ENCODE measurements at regions not wholly inside any gene's neighbourhood (a gene's known extent, or its start where the extent isn't known, plus 50 kb on each side); places are given as distances from the start of the nearest gene placed in this dataset.

- Histone ChIP-seq H3K9me3 (ENCODE audit: low read length) (no peaks in the 10 kb centered on the region), H3K9me2 (ENCODE audit: low read depth, low read length) (no peaks in the 10 kb centered on the region), H3K4me1 (ENCODE audit: insufficient read depth, low read length, severe bottlenecking) (no peaks in the 10 kb centered on the region), H3K27ac (ENCODE audit: low read depth, low read length, poor library complexity, severe bottlenecking) (no peak overlapping the region), H3K36me3 (ENCODE audit: insufficient read depth, low read length) (no peaks in the 10 kb centered on the region), H3K4me3 (ENCODE audit: low read depth, low read length, poor library complexity, severe bottlenecking) (no peak overlapping the region), H4K20me1 (ENCODE audit: insufficient read depth, low read length) (no peaks in the 10 kb centered on the region), H3K9ac (ENCODE audit: low read length) (no peak overlapping the region), H2AFZ (ENCODE audit: low read length) (no peak overlapping the region), H3K4me2 (ENCODE audit: low read length) (no peak overlapping the region), H3K27me3 (ENCODE audit: insufficient read depth, low read length) (no peaks in the 10 kb centered on the region), H3F3A (ENCODE audit: insufficient read depth, low read length) (no peaks in the 10 kb centered on the region), H3K79me2 (ENCODE audit: insufficient read depth, low read length) (no peaks in the 10 kb centered on the region)
- TF ChIP-seq CTCF (IDR thresholded peaks at IDR 0.05; ENCODE audit: low read length) (no peak), EZH2 (IDR thresholded peaks at IDR 0.05; ENCODE audit: borderline replicate concordance, low read length) (no peak)
Measured at GRCh38 chr18:39380186-39380725, 1814.7 kb upstream of the CELF4 start.

DNA sequence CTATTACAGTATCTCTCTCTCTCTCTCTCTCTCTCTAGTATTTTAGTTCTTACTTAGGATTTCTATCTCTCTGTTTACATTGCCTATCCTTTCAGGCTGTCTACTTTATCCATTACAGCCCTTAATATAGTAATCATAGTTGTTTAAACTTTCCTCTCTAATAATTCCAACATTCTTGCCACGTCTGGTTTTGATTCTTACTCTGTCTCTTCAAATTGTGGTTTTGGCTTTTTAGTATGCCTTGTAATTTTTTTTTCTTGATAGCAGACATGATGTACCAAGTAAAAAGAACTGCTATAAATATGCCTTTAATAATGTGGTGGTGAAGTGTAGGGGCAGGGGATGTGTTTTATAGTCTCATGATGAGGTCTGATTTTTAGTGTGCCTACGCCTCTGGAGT, 1809.5 kb upstream of the CELF4 start:
- no peak for TF ChIP-seq CTCF (IDR thresholded peaks at IDR 0.05; ENCODE audit: low read length)
- TF ChIP-seq EZH2 (IDR thresholded peaks at IDR 0.05; ENCODE audit: borderline replicate concordance, low read length), result no peak
- Histone ChIP-seq H3K79me2 (ENCODE audit: insufficient read depth, low read length) (no peaks in the 10 kb centered on the region), H3F3A (ENCODE audit: insufficient read depth, low read length) (no peaks in the 10 kb centered on the region)

GRCh38 chr18:39371996-39372395, 1806.4 kb upstream of the CELF4 start:
- Histone ChIP-seq H3F3A (ENCODE audit: insufficient read depth, low read length) (no peaks in the 10 kb centered on the region), H3K4me2 (ENCODE audit: low read length) (no peak overlapping the region), H3K36me3 (ENCODE audit: insufficient read depth, low read length) (no peaks in the 10 kb centered on the region), H3K9me3 (ENCODE audit: low read length) (no peaks in the 10 kb centered on the region), H3K4me1 (ENCODE audit: insufficient read depth, low read length, severe bottlenecking) (no peaks in the 10 kb centered on the region), H4K20me1 (ENCODE audit: insufficient read depth, low read length) (no peaks in the 10 kb centered on the region), H3K9ac (ENCODE audit: low read length) (no peak overlapping the region), H3K27ac (ENCODE audit: low read depth, low read length, poor library complexity, severe bottlenecking) (no peak overlapping the region), H3K79me2 (ENCODE audit: insufficient read depth, low read length) (no peaks in the 10 kb centered on the region), H3K27me3 (ENCODE audit: insufficient read depth, low read length) (no peaks in the 10 kb centered on the region), H3K9me2 (ENCODE audit: low read depth, low read length) (no peaks in the 10 kb centered on the region), H3K4me3 (ENCODE audit: low read depth, low read length, poor library complexity, severe bottlenecking) (no peak overlapping the region), H2AFZ (ENCODE audit: low read length) (no peak overlapping the region)
- no peak for TF ChIP-seq EZH2 (IDR thresholded peaks at IDR 0.05; ENCODE audit: borderline replicate concordance, low read length)
- TF ChIP-seq CTCF (IDR thresholded peaks at IDR 0.05; ENCODE audit: low read length), result no peak

More for the DNA sequence above, 1809.5 kb upstream of the CELF4 start:
- no peak overlapping the region for H3K27ac ChIP-seq (ENCODE audit: low read depth, low read length, poor library complexity, severe bottlenecking)
- H3K36me3 ChIP-seq (ENCODE audit: insufficient read depth, low read length), result no peaks in the 10 kb centered on the region
- H3K9me2 ChIP-seq (ENCODE audit: low read depth, low read length), result no peaks in the 10 kb centered on the region
- H3K4me3 ChIP-seq (ENCODE audit: low read depth, low read length, poor library complexity, severe bottlenecking), result no peak overlapping the region
- H3K4me1 ChIP-seq (ENCODE audit: insufficient read depth, low read length, severe bottlenecking), result no peaks in the 10 kb centered on the region
- no peaks in the 10 kb centered on the region for H3K9me3 ChIP-seq (ENCODE audit: low read length)
- H4K20me1 ChIP-seq (ENCODE audit: insufficient read depth, low read length), result no peaks in the 10 kb centered on the region
- no peak overlapping the region for H3K4me2 ChIP-seq (ENCODE audit: low read length)
- no peak overlapping the region for H3K9ac ChIP-seq (ENCODE audit: low read length)
- no peaks in the 10 kb centered on the region for H3K27me3 ChIP-seq (ENCODE audit: insufficient read depth, low read length)
- no peak overlapping the region for H2AFZ ChIP-seq (ENCODE audit: low read length)
